H1 (cell line): ENCODE measurements at regions not wholly inside any gene's neighbourhood (a gene's known extent, or its start where the extent isn't known, plus 50 kb on each side); places are given as distances from the start of the nearest gene placed in this dataset.

Experiments
- ATF3 ChIP-seq: IDR thresholded peaks from 2 replicates; pipeline ENCODE4 v1.6.1; 2011; ENCODE audit warnings: low read depth, mild to moderate bottlenecking, low read length; ENCODE audit not compliant: insufficient read depth
- MAFK ChIP-seq: IDR thresholded peaks from 2 replicates; pipeline ENCODE4 v1.6.1; 2012; ENCODE audit warnings: low read depth, mild to moderate bottlenecking, improper control_type of control experiment, low read length
- NRF1 ChIP-seq: IDR thresholded peaks from 2 replicates; pipeline ENCODE4 v1.6.1; 2011; ENCODE audit warnings: mild to moderate bottlenecking, low read depth, low read length, improper control_type of control experiment
- RFX5 ChIP-seq: IDR thresholded peaks from 2 replicates; pipeline ENCODE4 v1.6.1; 2011; ENCODE audit warnings: low read depth, low read length, improper control_type of control experiment, borderline replicate concordance
- RNF2 ChIP-seq: fragments of 200-900, 300-1000 bp; sonication (generic); IDR thresholded peaks from 2 replicates; pipeline ENCODE4 v1.7.1; 2016; ENCODE audit warnings: borderline replicate concordance, low read depth, mild to moderate bottlenecking, antibody characterized with exemption, low read length; ENCODE audit not compliant: poor library complexity, severe bottlenecking; ENCODE audit errors: missing control alignments
- SIRT6 ChIP-seq: IDR thresholded peaks from one replicate; pipeline ENCODE4 v1.7.1; 2012; ENCODE audit warnings: low read length, inconsistent platforms
- SUZ12 ChIP-seq: fragments of 200-600 bp; sonication (generic); IDR thresholded peaks from 2 replicates; pipeline ENCODE4 v1.6.1; 2012; ENCODE audit warnings: mild to moderate bottlenecking, inconsistent platforms, low read length, moderate library complexity, mixed read lengths
- TBP ChIP-seq: IDR thresholded peaks from 2 replicates; pipeline ENCODE4 v1.6.1; 2011; ENCODE audit warnings: low read depth, low read length, improper control_type of control experiment

DNA sequence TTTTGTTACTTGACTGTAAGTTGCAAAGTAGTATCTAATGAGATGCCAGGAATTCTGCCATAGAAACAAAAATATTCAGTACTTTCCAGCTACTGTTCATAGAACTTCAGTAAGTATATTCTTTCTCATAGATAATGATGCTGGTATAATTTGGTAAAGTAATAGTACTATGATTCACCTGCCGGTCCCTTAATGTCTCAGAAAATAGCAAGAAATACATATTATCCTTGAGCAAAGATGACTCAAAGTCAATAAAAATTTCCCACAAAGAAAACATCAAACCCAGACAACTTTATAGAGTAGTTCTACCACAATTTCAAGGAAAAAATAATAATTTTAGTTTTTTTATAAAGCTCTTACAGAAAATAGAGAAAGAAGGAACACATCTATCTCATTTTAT, 105.4 kb downstream of the EPDR1 start (continued):
- TF ChIP-seq NRF1: no peak
- no peak for TF ChIP-seq ATF3
- TF ChIP-seq SIRT6: no peak
- no peak for TF ChIP-seq RNF2
- no peak for TF ChIP-seq TBP
- no peak for TF ChIP-seq SUZ12
- TF ChIP-seq MAFK: no peak
- no peak for TF ChIP-seq RFX5
